H1 (cell line): ENCODE measurements at regions not wholly inside any gene's neighbourhood (a gene's known extent, or its start where the extent isn't known, plus 50 kb on each side); places are given as distances from the start of the nearest gene placed in this dataset.

ENCODE experiments used
- CHD7 ChIP-seq: fragments of 300-600 bp; sonication (generic); IDR thresholded peaks from 2 replicates; pipeline ENCODE4 v1.7.1; 2012; ENCODE audit warnings: low read length, moderate library complexity, mild to moderate bottlenecking, inconsistent platforms; ENCODE audit not compliant: insufficient replicate concordance
- CREB1 ChIP-seq: IDR thresholded peaks from 2 replicates; pipeline ENCODE4 v1.6.1; 2012; ENCODE audit warnings: inconsistent platforms

- no peak for TF ChIP-seq CHD7
- no peak for TF ChIP-seq CREB1
Observed at GRCh38 chr7:109996411-109996810, 1094.5 kb upstream of the LRRN3 start (continued).
